AML-193 (cell line): ENCODE measurements at regions not wholly inside any gene's neighbourhood (a gene's known extent, or its start where the extent isn't known, plus 50 kb on each side); places are given as distances from the start of the nearest gene placed in this dataset.
"Not testable (repeated sequence)": the region's sequence is repeated elsewhere in the genome, so short reads cannot be mapped to it uniquely, and the experiment has no call there.

Experiments used
- DNase-seq, 2 experiments: peaks; one replicate each; lab custom pipeline; 2025; lab: John Stamatoyannopoulos, UW

DNA sequence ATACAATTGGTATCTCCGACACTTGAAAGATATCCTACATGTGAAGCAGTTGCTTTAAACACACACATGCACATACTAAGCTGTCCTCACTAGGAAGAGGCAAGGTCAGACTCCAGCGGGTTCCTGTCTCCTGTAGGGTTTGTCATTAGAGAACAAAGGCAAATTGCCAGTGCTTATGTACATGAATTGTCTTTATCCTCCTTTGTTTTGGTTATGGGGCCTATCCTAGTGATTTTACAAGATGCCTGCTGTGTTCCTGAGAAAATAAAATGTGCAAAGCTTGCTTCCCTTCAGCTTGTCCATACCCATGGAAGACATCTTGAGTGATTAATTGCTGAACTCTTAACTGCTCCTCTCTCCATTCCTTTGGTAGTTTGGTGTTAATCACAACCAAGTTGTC is 86.7 kb upstream of the SLC39A10 start:
- no peak for DNase-seq

DNA sequence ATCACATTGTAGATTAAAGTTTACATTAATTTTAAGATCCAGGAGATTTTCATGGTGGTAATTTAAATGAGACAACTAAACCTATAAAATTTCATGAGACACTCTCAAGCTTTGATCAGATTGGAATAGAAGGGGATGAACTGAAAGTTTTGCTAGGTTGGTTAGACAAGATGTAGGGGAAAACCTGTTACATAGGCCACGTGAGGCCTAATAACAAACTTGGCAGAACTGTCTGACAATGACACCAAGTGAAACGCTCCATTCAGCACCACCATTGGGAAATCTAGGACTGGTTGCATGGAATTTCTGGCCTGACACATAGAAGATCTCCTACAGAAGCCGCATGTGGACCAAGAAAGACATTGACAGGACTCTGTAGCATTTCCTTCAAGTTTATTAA is 87.8 kb upstream of the SLC39A10 start:
- DNase-seq = no peak

DNA sequence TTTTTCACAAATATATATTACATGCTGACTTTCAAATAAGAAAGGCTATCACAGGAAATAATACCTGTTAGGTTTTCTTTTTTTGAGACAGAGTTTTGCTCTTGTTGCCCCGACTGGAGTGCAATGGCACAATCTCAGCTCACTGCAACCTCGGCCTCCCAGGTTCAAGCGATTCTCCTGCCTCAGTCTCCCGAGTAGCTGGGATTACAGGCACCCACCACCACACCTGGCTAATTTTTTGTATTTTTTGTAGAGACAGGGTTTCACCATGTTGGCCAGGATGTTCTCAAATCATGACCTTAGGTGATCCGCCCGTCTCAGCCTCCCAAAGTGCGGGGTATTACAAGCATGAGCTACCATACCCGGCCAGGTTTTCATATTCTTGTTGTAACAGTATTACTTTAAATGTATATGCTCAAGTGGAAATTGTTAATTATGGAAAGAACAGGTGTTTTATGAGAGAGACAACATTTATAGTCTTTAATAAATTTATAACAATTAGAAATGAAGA is 92.3 kb upstream of the SLC39A10 start:
- not testable (repeated sequence) for DNase-seq

DNA sequence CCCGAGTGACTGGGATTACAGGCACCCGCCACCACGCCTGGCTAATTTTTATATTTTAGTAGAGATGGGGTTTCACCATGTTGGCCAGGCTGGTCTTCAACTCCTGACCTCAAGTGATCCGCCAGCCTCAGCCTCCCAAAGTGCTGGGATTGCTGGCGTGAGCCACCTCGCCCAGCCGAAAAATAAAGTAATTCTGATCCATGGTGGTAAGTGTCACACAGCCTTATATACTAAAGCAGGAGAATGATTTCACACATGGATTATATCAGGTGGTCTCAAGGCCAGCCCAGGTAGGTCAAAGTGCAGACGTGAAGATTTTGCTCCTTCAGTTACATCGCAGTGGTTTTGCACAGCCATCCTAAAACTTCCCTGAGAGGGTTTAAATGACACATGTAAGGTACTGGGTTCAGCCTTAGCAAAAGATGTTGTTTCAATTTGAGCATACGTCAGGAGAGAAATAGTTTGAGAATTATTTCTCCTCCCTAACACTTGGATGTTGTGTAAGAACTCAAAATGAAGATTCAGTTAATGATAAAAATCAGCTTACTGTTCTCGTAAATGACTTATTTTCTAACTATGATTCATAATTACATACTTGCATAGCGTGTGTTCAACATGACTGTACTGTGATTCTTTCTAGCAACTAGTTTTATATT is 93.0 kb upstream of the SLC39A10 start:
- DNase-seq = no peak

DNA sequence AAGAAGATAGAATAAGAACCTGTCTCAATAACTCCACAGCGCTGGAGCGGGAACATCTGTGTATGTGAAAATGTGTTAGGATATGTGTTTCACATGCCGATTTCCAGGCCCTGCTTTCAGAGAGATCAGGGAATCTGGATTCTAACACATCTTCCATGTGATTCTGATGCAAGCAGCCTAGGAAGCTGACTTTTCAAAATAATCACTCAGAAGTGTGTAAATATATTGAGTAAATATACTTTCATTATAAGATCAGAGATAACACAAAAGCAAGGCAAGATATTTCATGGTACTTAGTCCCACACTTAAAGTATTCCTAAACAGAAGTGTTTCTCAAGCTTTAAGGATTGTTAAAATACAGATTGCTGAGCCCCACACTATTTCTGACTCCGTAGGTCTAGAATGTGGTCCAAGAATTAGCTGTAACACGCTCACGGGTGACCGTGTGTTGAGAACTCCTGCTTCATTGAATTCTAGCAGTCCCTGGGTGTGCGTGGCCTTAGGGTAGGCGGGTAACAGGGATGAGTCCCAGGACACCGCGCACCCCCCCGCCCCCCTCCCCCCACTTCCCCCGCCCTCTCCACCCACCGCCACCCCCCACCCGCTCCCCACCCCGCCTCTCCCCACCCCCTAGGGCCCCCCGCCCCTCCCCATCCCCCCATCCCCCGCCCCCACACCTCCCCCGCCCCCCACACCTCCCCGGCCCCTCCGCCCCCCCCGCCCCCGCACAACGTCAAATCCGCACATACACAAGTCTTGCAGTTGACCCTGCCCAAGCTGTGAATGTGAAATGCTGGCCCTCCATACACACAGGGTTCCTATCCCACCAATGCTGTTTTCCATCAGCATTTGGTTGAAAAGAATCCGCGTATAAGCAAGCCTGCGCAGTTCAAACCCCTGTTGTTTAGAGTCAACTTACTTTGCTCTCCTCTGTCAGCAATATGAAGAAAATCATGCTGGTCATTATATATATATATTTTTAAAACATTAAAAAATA is 94.2 kb upstream of the SLC39A10 start:
- DNase-seq = no peak

DNA sequence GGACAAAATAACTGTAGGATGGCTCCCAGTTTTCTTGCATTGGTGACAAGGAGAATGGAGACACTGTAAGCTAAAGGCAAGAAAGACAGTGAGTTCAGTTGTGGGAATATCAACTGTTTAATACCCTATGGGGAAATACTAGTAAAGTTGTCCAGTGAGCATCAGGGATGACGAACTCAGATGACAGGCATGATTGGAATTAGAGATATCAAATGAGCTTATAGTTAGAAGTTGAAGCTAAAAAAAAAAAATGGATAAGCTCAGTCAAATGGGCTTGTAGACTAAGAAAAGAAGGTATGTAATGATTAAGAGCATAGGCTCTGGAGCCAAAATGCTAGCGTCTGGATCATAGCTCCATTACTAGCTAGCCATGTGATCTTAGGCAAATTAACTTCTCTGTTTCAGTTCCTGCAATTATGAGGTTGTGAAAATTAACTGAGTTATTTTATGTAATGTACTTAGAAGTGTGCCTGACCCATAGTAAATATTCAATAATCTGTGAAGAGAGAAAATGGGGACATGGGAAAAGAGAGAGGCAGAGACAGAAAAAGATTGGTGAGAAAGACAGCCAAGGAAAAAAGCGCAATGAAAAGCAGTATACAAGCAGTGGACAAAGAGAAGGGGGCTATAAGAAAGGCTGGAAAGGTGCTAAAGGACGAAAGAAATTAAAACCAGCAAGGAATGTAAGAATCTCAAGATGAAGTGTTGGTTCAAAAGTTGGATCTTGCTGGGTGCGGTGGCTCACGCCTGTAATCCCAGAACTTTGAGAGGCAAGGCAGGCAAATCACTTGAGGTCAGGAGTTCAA is 95.7 kb upstream of the SLC39A10 start:
- peak in 1 of 2 experiments; percentile 12 for DNase-seq

DNA sequence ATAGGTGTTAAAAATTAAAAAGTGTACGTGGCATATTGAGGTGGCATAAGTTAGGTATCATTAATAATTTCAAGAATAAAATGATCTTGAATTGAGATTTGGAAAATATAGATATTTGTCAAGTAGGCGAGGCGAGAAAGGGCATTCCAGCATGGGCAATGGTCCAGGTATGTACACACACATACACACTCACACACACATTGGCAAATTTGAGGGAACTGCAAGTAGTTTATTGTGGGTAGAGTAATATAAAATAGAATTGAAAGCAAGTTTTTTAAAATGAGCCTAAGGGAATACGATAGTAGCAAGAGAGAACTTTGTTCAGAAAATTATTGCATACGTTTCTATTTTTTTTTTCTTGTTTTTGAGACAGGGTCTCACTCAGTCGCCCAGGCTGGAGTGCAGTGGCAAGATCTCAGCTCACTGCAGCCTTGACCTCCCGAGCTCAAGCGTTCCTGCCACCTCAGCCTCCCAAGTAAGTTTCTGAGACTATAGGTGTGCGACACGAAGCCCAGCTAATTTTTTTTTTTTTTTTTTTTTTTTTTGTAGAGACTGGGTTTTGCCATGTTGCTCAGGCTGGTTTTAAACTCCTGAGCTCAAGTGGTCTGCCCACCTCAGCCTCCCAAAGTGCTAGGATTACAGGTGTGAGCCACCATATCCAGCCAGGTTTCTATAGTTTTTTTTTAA is 96.7 kb upstream of the SLC39A10 start:
- no peak for DNase-seq

DNA sequence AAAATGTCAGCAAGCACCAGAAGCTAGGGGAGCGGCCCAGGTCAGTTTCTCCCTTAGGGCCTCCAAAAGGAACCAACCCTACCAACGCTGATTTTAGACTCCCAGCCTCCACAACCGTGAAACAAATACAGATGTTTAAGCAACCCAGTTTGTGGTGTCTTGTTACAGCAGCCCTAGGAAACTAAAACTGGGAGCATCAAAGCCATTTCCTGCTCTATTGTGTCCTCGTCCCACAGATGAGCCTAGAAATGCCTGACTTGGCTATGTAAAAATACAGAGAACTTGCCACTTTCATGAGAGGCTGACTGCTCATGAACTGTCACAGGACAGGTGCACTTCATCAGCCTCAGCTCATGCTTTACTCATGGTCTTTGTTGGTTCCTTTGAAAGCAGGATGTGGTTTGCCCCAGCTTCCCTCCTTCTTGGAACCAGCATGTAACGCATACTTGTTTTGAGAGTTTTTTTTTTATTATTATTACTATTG is 97.6 kb upstream of the SLC39A10 start:
- DNase-seq = peak; percentile 89 to 92

DNA sequence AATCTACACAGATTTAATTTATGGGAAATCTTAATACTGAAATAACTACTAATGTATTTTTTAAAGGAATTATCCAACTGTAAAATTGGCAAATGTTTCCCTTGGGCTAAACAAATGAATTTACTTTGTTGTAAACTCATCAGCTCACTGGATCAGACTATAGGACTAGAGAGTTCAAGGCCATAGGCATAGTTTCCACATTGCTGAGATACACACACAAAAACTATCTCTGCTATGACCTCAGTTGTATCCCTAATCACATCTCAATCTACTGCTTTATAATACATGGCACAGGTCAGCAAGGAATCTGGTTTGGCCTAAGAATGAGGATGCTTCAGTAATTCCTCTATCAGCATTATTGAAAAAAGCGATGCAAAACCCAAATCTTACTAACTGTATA is 101.1 kb upstream of the SLC39A10 start:
- no peak for DNase-seq

DNA sequence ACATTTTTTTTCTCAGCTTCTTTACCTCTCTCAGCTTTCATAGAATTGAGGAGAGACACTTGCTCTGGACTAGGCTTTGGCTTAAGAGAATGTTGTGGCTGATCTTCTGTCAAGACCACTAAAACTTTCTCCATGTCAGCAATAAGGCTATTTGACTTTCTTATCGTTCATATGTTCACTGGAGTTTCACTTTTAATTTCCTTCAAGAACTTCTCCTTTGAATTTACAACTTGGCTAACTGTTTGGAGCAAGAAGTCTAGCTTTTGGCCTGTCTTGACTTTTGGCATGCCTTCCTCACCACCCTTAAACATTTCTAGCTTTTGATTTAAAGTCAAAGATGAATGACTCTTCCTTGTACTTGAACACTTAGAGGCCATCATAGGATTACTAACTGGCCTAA is 104.4 kb upstream of the SLC39A10 start:
- DNase-seq = no peak

DNA sequence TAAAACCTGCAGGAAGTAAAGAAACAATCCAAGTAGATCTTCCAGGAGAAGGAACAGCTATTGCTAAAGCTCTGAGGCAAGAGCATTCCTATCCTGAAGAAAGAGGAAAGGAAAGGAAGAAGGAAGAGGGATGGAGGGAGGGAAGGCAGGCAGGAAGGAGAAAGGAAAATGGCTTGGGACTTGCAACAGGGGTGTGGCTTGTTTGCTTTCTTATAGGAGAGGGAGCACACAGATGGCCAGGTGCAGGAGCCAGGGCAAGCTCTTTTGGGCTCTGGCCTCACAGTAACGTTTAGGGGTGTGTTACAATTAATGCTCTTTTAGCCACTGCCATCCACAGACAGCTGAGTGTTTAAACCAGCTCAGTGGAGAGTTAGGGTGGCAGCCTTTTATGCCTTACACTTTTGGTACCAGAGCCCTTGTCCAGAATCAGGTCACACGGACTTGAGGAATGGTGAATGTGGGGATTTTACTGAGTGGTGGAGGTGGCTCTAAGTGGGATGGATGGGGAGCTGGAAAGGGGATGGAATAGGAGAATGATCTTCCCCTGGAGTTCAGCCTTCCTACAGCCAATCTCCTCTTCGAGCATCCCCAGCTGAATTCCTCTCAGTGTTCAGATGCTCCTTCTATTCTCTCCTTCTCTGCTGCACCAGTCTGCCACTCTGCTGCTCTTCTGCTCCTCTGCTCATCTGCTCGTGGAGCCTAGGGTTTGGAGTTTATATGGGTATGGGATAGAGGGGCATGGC is 108.7 kb upstream of the SLC39A10 start:
- no peak for DNase-seq

DNA sequence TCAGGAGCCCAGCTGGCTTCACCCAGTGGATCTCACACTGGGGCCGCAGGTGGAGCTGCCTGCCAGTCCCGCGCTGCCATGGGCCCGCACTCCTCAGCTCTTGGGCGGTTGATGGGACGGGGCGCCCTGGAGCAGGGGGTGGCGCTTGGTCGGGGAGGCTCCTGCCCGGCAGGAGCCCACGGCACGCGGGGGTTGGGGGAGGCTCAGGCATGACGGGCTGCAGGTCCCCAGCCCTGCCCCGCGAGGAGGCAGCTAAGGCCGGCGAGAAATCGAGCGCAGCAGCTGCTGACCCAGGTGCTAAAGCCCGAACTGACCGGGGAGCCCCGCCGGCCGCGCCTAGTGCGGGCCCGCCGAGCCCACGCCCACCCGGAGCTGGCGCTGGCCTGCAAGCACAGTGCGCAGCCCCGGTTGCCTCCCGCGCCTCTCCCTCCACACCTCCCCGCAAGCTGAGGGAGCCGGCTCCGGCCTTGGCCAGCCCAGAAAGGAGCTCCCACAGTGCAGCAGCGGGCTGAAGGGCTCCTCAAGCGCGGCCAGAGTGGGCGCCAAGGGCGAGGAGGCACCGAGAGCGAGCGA is 109.7 kb upstream of the SLC39A10 start:
- DNase-seq = not testable (repeated sequence)

DNA sequence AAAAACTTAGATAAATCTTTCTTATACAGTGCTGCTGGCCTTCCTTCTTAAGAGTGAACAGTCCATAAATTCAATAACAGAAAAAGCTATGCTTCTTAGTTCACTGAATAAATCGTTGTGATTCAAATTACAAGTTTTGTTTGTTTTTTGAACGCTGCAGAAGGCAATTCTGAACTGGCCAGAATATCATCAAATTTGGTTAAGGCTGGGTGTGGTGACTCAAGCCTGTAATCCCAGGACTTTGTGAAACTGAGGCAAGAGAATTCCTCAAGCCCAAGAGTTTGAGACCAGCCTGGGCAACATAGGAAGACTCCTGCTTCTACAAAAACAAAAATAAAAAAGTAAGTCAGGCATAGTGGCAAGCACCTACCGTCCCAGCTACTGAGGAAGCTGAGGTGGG is 111.2 kb upstream of the SLC39A10 start:
- DNase-seq = no peak

DNA sequence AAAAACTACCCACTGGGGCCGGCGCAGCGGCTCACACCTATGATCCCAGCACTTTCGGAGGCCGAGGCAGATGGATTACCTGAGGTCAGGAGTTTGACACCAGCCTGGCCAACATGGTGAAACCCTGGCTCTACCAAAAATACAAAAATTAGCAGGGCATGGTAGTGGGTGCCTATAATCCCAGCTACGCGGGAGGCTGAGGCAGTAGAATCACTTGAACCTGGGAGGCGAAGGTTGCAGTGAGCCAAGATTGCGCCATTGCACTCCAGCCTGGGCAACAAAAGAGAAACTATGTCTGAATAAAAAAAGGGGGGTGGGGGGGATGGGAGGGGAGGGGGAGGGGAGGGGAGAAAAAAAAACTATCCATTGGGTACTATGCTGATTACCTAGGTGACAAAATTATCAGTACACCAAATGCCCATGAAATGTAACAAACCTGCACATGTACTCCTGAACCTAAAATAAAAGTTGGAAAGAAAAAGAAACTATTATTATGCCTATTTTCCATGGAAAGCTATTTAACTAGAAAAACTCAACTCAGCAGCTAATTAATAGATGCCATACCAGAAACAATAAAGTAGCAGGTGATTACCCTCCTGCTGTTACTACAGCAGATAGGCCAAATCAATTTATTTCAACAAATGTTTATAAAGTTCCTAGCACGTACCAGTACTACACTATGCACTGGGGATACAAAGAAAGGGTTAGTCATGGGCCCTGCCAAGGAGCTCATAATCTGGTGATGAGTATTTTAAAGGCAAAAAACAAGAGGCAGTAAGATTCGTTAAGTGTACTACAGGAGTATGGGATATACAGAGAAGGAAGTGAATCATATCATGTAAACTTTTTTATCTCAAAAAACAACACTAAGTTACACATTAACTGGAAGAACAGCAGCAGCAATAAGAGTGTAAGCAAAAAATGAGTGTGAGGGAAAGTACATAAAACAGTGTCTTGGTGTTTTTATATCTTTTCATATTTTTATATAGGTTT is 112.8 kb upstream of the SLC39A10 start:
- no peak for DNase-seq

DNA sequence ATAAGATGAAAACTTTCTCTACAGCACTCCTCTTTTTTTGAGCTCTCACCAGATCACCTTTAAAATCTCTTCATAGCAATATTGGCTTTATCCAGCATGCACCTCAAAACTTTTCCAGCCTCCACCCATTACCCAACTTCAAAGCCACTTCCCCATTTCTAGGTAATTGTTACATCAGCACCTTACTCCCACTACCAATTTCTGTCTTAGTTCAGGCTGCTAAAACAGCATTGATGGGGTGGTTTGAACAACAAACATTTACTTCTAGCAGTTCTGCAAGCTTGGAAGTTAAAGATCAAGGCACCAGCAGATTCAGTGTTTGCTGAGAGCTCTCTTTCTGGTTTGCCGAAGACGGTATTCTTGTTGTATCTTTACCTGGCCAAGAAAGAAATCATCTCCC is 114.0 kb upstream of the SLC39A10 start:
- DNase-seq = peak; percentile 79 to 81

DNA sequence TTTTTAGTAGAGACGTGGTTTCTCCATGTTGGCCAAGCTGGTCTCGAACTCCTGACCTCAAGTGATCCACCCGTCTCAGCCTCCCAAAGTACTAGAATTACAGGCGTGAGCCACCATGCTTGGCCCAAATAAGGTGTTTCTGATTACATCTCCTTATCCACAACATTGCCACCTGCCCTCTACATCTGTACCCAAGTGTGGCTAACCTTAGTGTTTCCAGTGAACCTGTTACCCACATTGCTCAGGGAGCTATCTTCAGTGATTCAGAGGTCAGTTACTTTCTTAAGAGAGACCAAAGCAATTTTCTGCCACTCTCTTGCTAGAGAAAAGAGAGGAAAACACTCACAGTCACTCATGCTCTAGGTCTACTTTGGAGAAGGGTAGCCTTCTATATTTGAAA is 115.0 kb upstream of the SLC39A10 start:
- DNase-seq = no peak

DNA sequence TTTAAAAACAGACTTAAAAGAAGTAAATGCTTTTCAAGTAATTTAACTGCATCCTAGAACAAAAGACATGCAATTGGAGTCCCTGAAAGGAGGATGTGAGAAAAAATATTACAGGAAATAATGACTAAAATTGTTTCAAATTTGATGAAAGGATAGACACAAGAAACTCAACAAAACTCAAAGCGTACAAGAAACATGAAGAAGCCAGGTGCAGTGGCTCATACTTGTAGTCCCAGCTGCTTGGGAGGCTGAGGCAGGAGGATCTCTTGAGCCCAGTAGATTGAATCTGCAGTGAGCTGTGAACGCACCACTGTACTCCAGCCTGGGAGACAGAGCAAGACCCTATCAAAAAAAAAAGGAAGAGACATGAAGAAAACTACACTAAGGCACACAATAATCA is 118.1 kb upstream of the SLC39A10 start:
- DNase-seq = no peak

DNA sequence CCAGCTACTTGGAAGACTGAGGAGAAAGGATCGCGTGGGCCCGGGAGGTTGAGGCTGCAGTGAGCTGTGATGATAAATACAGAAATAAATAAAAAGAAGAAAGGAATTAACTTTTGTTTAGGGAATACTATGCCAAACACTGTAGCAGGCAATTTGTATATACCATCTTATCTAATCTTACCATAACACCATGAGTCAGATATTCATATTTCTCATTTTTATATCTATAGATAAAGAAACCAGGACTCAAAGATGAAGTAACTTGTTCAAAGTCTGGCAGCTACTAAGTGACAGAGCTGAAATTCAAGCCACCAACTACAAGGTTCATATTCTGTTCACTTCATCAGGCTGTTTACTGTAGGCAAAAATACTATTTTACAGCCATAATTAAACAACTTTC is 119.2 kb upstream of the SLC39A10 start:
- no peak for DNase-seq

DNA sequence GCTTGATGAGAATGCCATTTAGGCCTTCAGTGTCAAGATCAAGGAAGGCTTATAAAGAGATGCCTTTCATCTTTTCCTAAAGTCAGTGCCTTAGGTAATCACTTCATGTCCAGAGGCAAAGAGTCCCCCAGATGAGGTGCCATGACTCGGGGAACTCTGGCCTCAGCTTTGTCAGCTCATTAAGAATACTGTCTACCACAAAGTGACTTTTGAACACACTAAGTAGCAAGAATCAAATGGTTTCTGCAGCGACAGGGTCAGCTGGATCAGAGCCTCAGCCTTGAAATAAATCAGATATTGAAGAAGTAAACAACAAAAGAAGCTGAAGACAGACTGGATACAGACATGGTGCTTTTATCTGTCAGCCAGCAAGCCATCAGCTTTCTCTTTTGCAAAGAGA is 120.1 kb upstream of the SLC39A10 start:
- DNase-seq = no peak
